Fibroblast of villous mesenchyme (primary cell): ENCODE measurements at regions not wholly inside any gene's neighbourhood (a gene's known extent, or its start where the extent isn't known, plus 50 kb on each side); places are given as distances from the start of the nearest gene placed in this dataset.

Source experiments
- DNase-seq: peaks from one replicate; pipeline ENCODE4 v3.0.0-alpha.2; 2010; ENCODE audit warnings: low read depth
- H3K4me3 ChIP-seq: 2 replicates; pipeline ENCODE4 v1.5.1; 2011; ENCODE audit warnings: low read depth, mild to moderate bottlenecking, low read length
- TF ChIP-seq, protein P1 (sequence below): IDR thresholded peaks from 2 replicates; pipeline ENCODE4 v1.5.1; 2012; ENCODE audit warnings: low read depth, mild to moderate bottlenecking, low read length; ENCODE audit not compliant: insufficient read depth

DNA sequence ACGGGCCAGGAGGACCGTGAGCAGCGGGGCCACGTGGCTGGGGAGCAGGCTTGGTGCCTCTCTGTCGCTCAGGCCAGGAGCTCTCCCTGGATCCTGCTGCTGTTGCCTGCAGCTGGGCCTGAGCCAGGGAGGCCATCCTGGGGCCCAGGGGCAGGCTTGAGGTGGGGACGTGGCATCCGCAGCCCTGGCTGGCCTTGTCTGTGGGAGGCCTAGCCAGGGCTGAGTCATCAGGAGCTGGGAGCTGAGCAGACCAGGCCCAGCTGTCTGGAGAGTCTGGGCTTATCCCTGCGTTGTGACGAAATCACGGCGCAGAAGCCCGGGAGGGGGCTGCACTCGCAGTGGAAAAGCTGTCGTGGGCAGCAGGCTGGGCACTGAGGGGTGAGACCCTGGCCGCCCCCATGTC, 138.8 kb upstream of the COL5A1 start:
- TF ChIP-seq, protein P1, sequence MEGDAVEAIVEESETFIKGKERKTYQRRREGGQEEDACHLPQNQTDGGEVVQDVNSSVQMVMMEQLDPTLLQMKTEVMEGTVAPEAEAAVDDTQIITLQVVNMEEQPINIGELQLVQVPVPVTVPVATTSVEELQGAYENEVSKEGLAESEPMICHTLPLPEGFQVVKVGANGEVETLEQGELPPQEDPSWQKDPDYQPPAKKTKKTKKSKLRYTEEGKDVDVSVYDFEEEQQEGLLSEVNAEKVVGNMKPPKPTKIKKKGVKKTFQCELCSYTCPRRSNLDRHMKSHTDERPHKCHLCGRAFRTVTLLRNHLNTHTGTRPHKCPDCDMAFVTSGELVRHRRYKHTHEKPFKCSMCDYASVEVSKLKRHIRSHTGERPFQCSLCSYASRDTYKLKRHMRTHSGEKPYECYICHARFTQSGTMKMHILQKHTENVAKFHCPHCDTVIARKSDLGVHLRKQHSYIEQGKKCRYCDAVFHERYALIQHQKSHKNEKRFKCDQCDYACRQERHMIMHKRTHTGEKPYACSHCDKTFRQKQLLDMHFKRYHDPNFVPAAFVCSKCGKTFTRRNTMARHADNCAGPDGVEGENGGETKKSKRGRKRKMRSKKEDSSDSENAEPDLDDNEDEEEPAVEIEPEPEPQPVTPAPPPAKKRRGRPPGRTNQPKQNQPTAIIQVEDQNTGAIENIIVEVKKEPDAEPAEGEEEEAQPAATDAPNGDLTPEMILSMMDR: no peak
- DNase-seq: peak; percentile 100
- H3K4me3 ChIP-seq: no peak overlapping the region

- TF ChIP-seq, protein P1: no peak
- peak; percentile 22 for DNase-seq
- H3K4me3 ChIP-seq: no peak overlapping the region
Observed at GRCh38 chr9:134503301-134504105, 138.1 kb upstream of the COL5A1 start.

DNA sequence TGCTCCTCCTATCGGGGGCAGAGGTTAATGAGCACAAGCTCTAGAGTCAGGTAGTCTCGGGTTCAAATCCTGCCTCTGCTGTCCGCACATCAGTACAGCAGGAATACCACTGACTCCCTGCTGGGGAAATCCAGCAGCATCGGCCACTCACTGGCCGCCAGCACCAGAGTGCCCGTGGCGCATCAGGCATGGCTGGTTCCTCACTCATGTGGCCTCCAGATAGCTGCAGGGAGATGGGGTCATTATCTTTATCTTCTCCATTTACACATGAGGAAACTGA, 137.6 kb upstream of the COL5A1 start:
- TF ChIP-seq, protein P1: no peak
- H3K4me3 ChIP-seq: no peak overlapping the region
- no peak for DNase-seq

DNA sequence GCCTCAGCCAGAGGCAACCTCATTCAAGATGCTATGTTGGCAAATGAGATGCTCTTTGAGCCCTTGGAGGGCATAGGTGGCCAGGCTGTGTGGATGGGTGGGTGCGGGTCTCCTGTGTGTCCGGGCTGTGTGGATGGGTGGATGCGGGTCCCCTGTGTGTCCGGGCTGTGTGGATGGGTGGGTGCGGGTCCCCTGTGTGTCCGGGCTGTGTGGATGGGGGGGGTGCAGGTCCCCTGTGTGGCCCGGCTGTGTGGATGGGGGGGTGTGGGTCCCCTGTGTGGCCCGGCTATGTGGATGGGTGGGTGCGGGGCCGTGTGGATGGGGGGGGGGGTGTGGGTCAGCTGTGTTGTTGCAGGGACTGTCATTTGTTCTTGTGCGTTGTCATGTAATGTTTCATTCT, 136.6 kb upstream of the COL5A1 start:
- no peak overlapping the region for H3K4me3 ChIP-seq
- no peak for DNase-seq
- TF ChIP-seq, protein P1: no peak

- TF ChIP-seq, protein P1: no peak
- H3K4me3 ChIP-seq: no peak overlapping the region
Observed at GRCh38 chr9:134509281-134509680, 132.3 kb upstream of the COL5A1 start.

DNA sequence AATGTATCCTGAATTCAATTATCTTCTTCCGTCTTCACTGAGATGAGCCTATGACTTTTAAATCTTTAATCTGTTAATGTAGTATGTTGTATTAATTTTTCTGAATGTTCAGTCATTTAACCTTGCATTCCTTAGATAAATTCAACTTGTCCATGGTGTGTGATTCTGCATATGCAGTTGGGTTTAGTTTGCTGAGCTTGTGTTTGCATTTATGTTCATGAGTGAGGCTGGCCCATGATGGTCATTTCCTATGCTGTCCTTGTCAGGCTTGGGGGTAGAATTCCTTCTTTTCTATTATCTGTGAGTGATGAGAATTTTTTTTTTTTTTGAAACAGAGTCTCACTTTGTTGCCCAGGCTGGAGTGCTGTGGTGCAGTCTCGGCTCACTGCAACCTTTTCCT, 131.8 kb upstream of the COL5A1 start:
- TF ChIP-seq, protein P1: no peak
- H3K4me3 ChIP-seq: no peak overlapping the region

More at GRCh38 chr9:134509281-134509680, 132.3 kb upstream of the COL5A1 start:
- DNase-seq: peak; percentile 30

DNA sequence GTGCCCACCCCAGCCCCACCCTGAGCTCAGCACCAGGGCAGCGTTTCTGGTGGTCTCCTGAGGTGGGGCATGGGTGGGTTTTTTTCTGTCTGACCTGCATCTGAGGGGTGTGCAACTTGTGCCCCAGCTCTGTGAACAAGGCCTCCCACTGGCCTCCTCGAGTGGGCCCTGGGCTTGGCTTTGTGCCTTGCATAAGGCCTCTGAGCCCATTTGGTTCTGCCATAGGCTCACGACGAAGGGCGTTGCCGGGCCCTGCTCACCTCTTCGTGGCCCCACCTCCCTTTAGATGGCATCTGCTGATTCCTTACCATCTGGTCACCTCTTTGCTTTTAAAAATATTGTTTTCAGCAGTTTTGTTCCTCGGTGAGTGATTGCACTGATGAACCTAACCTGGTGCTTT, 127.1 kb upstream of the COL5A1 start:
- DNase-seq: no peak
- TF ChIP-seq, protein P1: no peak
- no peak overlapping the region for H3K4me3 ChIP-seq

More for the DNA sequence above, 131.8 kb upstream of the COL5A1 start:
- no peak for DNase-seq
